Middle frontal gyrus (tissue), 1 donor: ENCODE measurements at regions not wholly inside any gene's neighbourhood (a gene's known extent, or its start where the extent isn't known, plus 50 kb on each side); places are given as distances from the start of the nearest gene placed in this dataset.
"Not testable (repeated sequence)": the region's sequence is repeated elsewhere in the genome, so short reads cannot be mapped to it uniquely, and the experiment has no call there.

Source experiments
- DNase-seq: peaks from one replicate; pipeline ENCODE4 v3.0.0-alpha.2; 2015; ENCODE audit warnings: low spot score; ENCODE audit errors: extremely low spot score

GRCh38 chr10:42533866-42534265, 104.5 kb downstream of the ZNF33B start:
- DNase-seq, result not testable (repeated sequence)

DNA sequence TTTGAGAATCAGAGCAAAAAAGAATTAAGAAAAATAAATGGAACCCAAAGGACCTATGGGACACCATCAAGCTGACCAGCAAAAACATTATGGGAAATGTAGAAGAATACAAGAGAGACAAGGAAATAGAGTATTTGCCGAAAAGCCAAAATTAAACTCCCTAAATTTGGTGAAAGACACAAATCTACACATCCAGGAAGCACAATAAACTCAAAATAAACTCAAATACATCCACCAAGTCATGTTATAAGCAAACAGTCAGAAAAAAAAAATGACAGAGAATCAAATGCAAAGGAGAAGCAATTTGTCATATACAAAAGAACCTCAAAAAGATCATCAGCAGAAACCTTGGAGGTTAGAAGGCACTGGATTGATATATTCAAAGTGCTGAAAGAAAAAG, 105.4 kb downstream of the ZNF33B start:
- DNase-seq, result no peak

DNA sequence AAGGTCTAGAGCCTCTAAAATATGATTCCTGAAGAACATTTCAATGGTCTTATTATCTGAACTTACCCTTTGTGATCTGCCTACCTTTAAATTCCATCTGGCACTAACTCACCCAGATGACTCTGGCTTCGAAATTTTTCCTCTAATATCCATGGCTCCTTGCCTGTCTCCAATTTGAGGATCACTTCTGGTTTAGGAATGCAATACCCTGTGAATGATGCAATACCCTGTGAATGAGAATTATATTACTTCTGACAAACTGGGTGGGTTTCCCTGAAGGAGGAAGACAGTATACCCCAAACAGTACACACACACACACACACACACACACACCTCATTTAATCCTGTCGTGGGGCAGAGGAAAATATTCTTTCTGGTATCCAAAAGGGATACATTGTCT, 115.3 kb downstream of the ZNF33B start:
- no peak for DNase-seq

DNA sequence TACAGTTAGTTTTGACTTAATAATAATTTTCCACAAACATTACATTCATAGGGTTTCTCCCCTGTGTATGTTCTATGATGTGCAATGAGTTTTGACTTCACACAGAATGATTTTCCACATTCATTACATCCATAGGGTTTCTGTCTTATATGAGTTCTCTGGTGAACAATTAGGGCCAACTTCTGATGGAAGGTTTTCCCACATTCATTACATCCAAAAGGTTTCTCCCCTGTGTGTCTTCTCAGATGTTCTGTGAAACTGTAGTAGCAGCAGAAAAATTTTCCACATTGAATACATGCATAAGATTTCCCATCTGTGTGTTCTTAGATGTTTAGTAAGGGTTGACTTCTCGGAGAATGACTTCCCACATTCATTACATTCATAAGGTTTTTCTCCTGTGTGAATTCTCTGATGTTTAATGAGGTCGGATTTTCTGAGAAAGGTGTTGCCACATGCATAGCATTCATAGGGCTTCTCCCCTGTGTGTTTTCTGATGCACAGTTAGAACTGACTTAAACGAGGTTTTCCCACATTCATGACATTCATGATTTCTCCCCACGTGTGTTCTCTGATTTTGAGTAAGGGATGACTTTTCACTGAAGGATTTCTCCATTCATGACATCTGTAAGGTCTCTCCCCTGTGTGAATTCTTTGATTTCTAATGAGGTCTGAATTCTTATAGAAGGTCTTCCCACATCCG, 118.5 kb downstream of the ZNF33B start:
- no peak for DNase-seq

GRCh38 chr10:42519079-42519478, 119.3 kb downstream of the ZNF33B start:
- DNase-seq, result no peak

- no peak for DNase-seq
These were observed 124.4 kb downstream of the ZNF33B start for GRCh38 chr10:42513921-42514320.

DNA sequence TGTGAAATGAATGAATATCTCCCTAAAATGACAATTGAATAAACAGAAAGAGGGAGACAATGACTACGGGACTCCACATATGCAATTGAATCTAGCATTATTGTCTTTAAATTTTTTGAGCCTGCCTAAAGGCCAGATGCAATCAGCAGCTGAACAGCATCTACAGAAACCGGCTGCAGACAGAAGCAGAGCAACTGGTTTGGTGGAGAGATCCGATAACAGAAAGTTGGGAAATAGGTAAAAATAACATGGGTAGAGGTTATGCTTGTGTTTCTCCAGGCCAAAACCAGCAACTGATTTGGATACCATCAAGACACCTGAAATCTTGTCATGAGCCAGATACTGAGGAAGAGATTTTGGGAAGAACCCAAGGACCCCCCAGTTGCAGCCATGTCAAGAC, 146.6 kb downstream of the ZNF33B start:
- DNase-seq, result no peak

- no peak for DNase-seq
These were observed 147.3 kb downstream of the ZNF33B start for GRCh38 chr10:42491001-42491592.

DNA sequence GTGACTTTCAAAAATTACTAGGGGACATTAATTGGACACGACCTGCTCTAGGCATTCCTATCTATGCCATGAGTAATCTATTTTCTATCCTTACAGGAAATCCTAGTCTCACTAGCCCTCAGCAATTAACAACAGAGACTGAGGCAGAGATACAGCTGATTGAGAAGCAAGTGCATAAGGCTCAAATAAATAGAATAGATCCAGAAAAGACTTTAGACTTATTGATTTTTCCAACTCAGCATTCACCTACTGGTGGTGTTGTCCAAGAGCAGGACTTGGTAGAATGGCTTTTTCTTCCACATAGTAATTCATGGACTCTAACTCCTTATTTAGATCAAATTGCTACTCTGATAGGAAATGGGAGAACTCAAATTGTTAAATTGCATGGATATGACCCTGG, 148.0 kb downstream of the ZNF33B start:
- DNase-seq, result no peak

DNA sequence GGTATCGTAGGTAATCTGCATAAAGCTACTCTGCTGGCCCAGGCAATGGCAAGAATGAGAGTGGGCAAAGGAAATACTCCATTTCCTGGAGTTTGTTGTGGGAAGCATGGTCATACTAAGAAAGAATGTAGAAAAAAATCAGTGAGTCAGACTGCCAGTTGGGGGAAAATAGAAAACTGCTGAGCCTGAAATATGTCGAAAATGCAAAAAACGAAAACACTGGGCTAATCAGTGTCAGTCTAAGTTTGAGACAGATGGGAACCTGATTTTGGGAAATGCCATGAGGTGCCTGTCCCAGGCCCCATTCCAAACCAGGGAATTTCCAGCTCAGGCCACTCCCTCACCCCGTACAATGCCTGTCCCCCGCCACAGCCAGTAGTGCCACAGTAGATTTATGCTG, 150.0 kb downstream of the ZNF33B start:
- DNase-seq, result no peak

- no peak for DNase-seq
These were observed 156.0 kb downstream of the ZNF33B start for GRCh38 chr10:42482411-42482810.

DNA sequence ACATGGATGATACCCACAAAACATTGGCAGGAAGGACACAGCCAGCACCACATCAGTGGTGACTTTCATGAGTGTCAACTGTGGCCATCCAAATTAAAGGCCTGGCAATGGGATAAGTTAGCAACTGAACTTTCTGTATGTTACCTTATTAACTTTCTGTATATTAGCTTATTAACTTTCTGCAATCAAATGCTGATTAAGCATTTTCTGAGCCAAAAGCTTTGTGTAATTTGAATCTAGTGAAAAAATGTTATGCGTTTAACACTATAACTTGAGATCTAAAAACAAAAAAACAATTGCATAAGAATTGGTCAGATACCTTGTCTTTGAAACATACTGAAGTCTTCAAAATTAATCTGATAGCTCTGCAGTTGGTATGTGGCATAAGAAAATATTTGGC, 159.3 kb downstream of the ZNF33B start:
- no peak for DNase-seq

DNA sequence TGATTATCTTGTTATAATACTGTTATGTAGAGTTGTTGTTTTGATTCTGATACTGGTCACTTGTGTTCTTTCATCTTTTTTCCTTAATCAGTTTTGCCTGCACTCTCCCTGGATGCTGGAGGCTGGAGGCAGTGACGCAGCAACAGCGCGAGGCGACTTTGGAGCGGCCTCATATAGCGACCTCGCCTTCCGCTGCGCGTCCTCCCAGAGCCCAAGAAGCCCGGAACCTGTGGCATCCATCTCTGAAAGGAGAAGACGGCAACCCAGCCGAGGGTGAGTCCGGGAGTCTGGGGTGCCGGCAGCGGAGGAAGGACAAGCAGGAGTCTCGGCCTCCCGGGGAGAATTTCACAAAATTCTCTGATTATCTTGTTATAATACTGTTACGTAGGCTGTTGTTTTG, 161.2 kb downstream of the ZNF33B start:
- no peak for DNase-seq

- DNase-seq, result no peak
These were observed 162.3 kb downstream of the ZNF33B start for GRCh38 chr10:42476101-42476500.

DNA sequence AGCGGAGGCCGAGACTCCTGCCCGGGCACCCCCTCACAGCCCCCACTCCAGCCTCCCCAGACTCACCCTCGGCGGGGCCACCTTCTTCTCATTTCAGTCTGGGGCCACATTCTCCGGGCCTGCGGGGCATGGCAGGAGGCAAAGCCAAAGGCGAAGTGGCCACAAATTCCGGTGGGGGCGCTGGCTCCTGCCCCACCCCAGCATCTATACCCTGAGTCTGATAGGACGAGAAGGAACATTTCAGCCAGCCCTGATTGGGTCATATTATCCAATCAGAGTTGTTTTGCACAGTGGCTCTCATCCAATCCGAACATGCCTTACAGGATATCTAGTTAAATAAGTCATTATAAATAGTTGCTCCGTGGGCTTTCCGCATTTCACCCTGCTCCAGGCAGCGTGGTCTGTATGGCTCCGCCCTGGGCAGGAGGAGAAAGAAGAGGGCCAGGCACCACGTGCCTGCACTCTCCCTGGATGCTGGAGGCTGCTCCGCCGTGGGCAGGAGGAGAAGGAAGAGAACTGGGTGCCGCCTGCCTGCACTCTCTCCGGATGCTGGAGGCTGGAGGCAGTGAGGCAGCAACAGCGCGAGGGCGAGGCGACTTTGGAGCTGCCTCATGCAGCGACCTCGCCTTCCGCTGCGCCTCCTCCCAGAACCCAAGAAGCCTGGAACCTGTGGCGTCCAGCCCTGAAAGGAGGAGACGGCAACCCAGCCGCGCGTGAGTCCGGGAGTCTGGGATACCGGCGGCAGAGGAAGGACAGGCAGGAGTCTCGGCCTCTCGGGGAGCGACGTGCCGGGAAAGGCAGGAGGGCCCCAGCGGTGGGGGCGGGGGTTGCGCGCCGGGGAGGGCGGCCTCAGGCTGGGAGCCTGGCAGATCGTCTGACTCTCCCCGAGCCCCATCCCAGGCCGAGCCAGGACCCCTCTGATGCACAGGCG, 162.9 kb downstream of the ZNF33B start:
- no peak for DNase-seq

DNA sequence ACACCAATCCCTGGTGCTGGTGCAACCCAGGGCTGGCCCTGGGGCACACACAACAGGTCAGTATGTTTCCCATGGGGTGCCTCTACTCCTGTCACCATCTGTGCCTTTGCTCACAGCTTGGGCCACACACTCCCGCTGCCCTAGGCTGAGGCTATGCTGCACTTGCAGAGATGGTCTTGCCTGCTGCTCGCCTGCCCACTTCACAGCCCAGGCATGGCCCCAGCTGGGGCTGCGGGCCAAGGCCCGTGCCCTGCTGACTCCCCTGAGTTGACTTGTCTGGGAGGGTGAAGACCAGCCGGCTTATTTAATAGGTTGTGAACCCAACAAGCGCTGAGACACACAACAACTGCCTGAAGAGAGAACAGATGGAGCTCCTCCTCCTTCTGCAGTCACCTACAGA, 184.1 kb downstream of the ZNF33B start:
- DNase-seq, result no peak

DNA sequence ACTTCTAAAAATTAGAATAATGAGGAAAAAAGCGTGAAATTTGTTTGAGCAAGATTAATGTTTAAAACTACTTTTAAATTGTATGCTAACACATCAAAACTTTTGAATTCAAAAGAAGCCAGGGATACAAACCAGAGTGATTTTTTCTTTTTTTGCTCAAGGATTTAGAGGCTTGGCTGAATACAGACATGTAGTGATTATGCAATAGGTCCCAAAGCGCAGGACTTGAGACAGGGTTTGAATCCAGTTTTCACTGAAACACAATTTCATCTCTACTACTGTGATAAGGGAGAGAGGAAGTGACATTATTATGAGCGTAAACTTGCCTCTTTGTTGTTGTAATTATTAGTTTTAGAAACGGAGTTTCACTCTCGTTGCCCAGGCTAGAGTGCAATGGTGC, 207.3 kb downstream of the ZNF33B start:
- DNase-seq, result no peak

DNA sequence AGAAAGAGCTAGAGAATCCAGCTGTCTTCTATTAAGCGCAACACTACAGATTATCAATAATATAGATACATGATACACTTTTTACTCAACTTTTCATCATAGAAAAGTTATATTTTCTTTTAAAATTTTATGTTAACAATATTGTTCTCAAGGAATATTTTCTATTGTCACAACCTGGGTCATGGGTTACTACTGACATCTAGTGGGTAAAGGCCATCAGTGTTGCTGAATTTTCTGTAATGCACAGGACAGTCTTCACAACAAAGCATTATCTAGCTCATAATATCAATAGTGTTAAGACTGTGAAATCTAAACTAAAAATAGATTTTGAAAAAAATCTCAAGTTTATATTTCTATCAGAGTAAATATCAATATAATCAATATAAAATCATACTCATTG, 209.8 kb downstream of the ZNF33B start:
- DNase-seq, result no peak

DNA sequence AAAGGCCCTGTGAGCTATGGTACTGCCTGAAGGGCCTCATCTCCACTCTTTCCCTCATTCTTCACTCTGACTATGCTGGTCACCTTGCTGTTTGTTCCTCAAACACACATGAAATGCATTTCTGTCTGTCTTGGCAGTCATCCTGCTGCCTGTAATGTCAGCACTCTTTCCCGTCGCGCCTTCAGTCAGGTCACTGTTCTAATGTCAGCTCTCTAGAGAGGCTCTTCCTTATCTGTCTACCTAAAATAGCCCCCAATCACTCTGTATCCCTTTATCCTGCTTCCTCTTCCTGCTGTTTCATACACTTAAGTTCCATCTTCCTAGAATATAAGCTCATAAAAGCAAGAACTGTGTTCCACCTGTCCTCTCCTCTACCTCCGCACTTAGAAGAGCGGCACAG, 215.5 kb downstream of the ZNF33B start:
- DNase-seq, result no peak

- DNase-seq, result no peak
These were observed 216.6 kb downstream of the ZNF33B start for GRCh38 chr10:42421812-42422211.

GRCh38 chr10:42419789-42420188, 218.6 kb downstream of the ZNF33B start:
- no peak for DNase-seq

DNA sequence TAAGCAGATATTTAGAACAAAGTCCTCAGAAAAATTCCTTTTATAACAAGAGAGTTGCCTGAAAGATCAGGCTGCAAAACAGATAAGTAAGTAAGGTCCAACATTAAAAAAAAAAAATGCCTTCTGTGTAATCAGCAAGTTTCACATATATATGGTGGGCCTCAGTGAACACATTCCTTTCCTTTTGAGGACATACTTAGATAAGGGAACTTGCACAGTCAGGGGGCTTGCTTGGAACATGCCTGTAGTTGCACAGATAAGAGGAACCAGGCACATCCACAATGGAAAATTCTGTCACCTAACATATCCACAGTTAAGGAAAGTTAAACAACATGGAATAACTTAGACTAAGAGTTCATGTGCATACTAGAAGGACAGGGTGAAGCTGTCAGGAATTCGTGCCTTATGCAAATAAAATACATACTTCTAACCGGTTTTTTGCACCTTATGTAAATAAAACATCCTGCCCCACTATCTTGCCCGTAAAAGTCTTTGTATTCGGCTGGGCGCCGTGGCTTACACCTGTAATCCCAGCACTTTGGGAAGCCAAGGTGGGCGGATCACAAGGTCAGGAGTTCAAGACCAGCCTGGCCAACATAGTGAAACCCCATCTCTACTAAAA, 257.3 kb downstream of the ZNF33B start:
- DNase-seq, result no peak
